ENCODE measurements at regions not wholly inside any gene's neighbourhood (a gene's known extent, or its start where the extent isn't known, plus 50 kb on each side); places are given as distances from the start of the nearest gene placed in this dataset.
A peak's percentile ranks its signal among the peaks of the same experiment; 100 is the strongest.

- Histone ChIP-seq H3K4me3 (no peak overlapping the region), H3K9me3 (no peaks in the 10 kb centered on the region), H3K36me3 (no peaks in the 10 kb centered on the region), H3K27ac (peak overlapping the region in 1 of 4 donors; percentile 19), H3K27me3 (no peaks in the 10 kb centered on the region), H3K4me1 (peaks cover 0 to 9% (median 0%) of the 10 kb centered on the region in 4 donors)
- no peak for TF ChIP-seq CTCF (IDR thresholded peaks at IDR 0.05)
- no peak for TF ChIP-seq POLR2A (IDR thresholded peaks at IDR 0.05)
- DNase-seq = no peak
Measured at GRCh38 chr3:27560484-27561056, 76.4 kb upstream of the SLC4A7 start.

- Histone ChIP-seq H3K36me3 (no peaks in the 10 kb centered on the region), H3K4me1 (peaks cover 0 to 9% (median 0%) of the 10 kb centered on the region in 4 donors), H3K27ac (peak overlapping the region in 1 of 4 donors; percentile 19), H3K9me3 (no peaks in the 10 kb centered on the region), H3K4me3 (no peak overlapping the region), H3K27me3 (no peaks in the 10 kb centered on the region)
- TF ChIP-seq POLR2A (IDR thresholded peaks at IDR 0.05) (no peak), CTCF (IDR thresholded peaks at IDR 0.05) (no peak)
- DNase-seq = no peak
Measured at GRCh38 chr3:27559835-27560234, 75.7 kb upstream of the SLC4A7 start.

- H3K27ac ChIP-seq = no peak overlapping the region
- H3K4me1 ChIP-seq = peaks cover 0 to 9% (median 0%) of the 10 kb centered on the region in 4 donors
- H3K4me3 ChIP-seq = no peak overlapping the region
- no peaks in the 10 kb centered on the region for H3K27me3 ChIP-seq
- no peak for TF ChIP-seq CTCF (IDR thresholded peaks at IDR 0.05)
- TF ChIP-seq POLR2A (IDR thresholded peaks at IDR 0.05) = no peak
- no peak for DNase-seq
- H3K9me3 ChIP-seq = no peaks in the 10 kb centered on the region
- H3K36me3 ChIP-seq = no peaks in the 10 kb centered on the region
Measured at GRCh38 chr3:27559381-27559780, 75.2 kb upstream of the SLC4A7 start.

GRCh38 chr3:27557411-27557810 lies 73.2 kb upstream of the SLC4A7 start:
- no peaks in the 10 kb centered on the region for H3K9me3 ChIP-seq
- H3K4me3 ChIP-seq = no peak overlapping the region
- peak overlapping the region in 2 of 4 donors; percentile 10 to 39 for H3K27ac ChIP-seq
- no peak for DNase-seq
- H3K4me1 ChIP-seq = peaks cover 0 to 9% (median 0%) of the 10 kb centered on the region in 4 donors
- TF ChIP-seq CTCF (IDR thresholded peaks at IDR 0.05) (no peak), POLR2A (IDR thresholded peaks at IDR 0.05) (no peak)
- no peaks in the 10 kb centered on the region for H3K27me3 ChIP-seq
- no peaks in the 10 kb centered on the region for H3K36me3 ChIP-seq

- Histone ChIP-seq H3K27me3 (no peaks in the 10 kb centered on the region), H3K36me3 (no peaks in the 10 kb centered on the region), H3K4me1 (peaks cover 0 to 9% (median 0%) of the 10 kb centered on the region in 4 donors), H3K4me3 (no peak overlapping the region), H3K27ac (peak overlapping the region in 2 of 4 donors; percentile 10 to 39), H3K9me3 (no peaks in the 10 kb centered on the region)
- no peak for DNase-seq
- no peak for TF ChIP-seq CTCF (IDR thresholded peaks at IDR 0.05)
- TF ChIP-seq POLR2A (IDR thresholded peaks at IDR 0.05) = no peak
Measured at GRCh38 chr3:27556887-27557286, 72.7 kb upstream of the SLC4A7 start.

- peaks cover 0 to 2% (median 0%) of the 10 kb centered on the region in 4 donors for H3K4me1 ChIP-seq
- no peak overlapping the region for H3K4me3 ChIP-seq
- H3K9me3 ChIP-seq = no peaks in the 10 kb centered on the region
- H3K36me3 ChIP-seq = no peaks in the 10 kb centered on the region
- H3K27me3 ChIP-seq = no peaks in the 10 kb centered on the region
- no peak for TF ChIP-seq CTCF (IDR thresholded peaks at IDR 0.05)
- no peak for TF ChIP-seq POLR2A (IDR thresholded peaks at IDR 0.05)
- H3K27ac ChIP-seq = no peak overlapping the region
- DNase-seq = no peak
Measured at GRCh38 chr3:27554706-27555105, 70.5 kb upstream of the SLC4A7 start.

Data from Peyer's patch (tissue), 4 donors.